Inflammatory macrophage treated with lipopolysaccharide for 1 hour (primary cell): ENCODE measurements at regions not wholly inside any gene's neighbourhood (a gene's known extent, or its start where the extent isn't known, plus 50 kb on each side); places are given as distances from the start of the nearest gene placed in this dataset.
"Not testable (repeated sequence)": the region's sequence is repeated elsewhere in the genome, so short reads cannot be mapped to it uniquely, and the experiment has no call there.

ENCODE experiments used
- DNase-seq, 2 donors: peaks; one replicate each; pipeline ENCODE4 v3.0.0-alpha.2; 2020 to 2022

- no peak for DNase-seq
Measured at GRCh38 chr14:53651096-53651740, 305.4 kb downstream of the BMP4 start.

DNA sequence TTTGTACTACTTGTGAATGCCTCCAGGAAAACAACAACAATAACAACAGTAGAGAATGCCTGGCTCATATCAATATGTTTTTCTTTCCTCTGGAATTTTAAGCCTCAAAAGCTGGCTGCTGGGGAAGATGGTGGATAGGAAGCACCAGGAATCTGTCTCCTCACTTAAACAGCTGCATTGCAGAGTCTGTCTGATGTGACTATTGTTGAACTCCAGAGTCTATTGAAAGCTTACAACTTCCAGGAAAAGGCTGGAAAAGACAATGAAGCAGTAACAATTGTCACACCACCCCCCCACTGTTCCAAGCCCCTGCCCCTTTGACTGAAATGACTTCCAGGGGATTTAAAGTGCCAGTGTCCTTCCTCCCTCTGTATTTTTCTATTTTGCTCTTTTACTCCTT, 309.7 kb downstream of the BMP4 start:
- DNase-seq: no peak

GRCh38 chr14:53640695-53641094, 315.9 kb downstream of the BMP4 start:
- no peak for DNase-seq

GRCh38 chr14:53638966-53639365, 317.7 kb downstream of the BMP4 start:
- DNase-seq: no peak

DNA sequence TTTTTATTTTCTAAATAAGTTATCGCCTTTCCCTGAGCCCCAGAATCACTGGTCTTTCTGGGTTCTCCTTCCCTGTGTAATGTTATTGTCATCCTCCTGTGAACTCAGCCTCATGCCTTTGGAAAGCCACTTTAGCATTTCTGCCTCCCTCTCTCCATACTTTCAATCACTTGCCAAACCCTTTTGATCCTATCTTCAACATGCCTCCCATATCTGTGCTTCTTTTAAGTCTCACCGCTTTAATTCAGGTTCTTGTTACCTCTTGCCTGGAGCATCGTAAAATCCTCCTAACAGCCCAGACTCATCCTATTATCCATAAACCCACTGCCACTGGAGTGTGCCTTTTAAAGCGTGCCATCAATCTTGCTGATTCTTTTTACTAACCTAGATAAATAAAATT, 321.8 kb downstream of the BMP4 start:
- no peak for DNase-seq

DNA sequence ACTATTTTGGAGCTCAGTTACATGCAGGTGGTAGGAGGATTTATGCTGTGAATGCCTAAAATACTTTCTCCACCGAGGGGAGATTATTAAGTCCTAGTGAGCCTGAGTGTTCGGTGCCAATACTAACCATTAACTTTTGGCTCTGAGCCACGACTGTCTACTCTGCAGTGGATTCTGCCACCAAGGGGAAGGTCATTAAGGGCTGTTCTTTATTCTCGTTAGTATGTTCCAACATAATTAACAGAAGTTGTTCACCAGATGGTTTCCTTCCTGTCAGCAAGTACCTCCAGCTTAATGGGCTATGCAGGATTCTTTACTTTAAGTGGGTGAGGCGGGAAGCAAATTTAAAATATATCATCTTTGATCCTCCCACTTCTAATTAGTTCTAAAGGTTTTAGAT, 326.3 kb downstream of the BMP4 start:
- DNase-seq: no peak

- no peak for DNase-seq
Measured at GRCh38 chr14:53628732-53629430, 327.7 kb downstream of the BMP4 start.

- DNase-seq: no peak
Measured at GRCh38 chr14:53628261-53628660, 328.4 kb downstream of the BMP4 start.

DNA sequence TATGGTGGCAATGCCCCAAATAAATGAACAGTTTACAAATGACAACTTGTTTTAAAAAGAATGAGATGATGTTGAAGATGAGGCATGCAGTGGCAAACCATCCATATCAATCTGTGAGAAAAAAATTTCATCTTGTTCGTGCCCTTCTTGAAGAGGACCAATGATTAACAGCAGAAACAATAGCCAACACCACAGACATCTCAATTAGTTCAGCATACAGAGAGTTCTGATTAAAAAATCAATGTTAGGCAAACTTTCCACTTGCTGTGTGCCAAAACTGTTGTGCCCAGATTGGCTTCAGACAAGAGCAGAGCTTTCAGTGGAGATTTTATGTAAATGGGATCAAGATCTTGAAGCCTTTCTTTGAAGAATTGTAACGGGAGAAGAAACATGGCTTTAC, 329.9 kb downstream of the BMP4 start:
- no peak for DNase-seq

GRCh38 chr14:53622447-53622846, 334.2 kb downstream of the BMP4 start:
- DNase-seq: no peak

DNA sequence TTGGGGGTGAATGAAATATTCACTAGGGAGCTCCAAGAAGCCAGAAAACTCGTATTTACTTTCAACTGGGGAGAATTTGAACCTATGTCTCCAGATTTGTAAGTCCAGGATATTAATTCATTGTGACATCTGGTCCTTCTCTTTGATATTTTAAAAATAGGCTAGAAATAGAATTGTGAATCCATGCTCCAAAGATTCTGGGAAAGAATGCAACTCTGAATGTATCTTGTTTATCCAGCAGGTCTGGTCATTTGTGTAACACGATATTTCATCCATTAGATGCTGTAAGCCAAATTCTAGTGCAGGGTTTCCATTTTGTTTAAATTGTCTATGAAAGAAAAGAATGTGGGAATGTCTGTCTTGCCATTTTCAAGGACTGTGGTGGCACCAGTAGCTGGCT, 334.7 kb downstream of the BMP4 start:
- DNase-seq: no peak

- no peak for DNase-seq
Measured at GRCh38 chr14:53621433-53621832, 335.2 kb downstream of the BMP4 start.

- no peak for DNase-seq
Measured at GRCh38 chr14:53620890-53621289, 335.7 kb downstream of the BMP4 start.

- DNase-seq: no peak
Measured at GRCh38 chr14:53620317-53620716, 336.3 kb downstream of the BMP4 start.

GRCh38 chr14:53619691-53620231, 336.9 kb downstream of the BMP4 start:
- no peak for DNase-seq

- not testable (repeated sequence) for DNase-seq
Measured at GRCh38 chr14:53616536-53616935, 340.1 kb downstream of the BMP4 start.

DNA sequence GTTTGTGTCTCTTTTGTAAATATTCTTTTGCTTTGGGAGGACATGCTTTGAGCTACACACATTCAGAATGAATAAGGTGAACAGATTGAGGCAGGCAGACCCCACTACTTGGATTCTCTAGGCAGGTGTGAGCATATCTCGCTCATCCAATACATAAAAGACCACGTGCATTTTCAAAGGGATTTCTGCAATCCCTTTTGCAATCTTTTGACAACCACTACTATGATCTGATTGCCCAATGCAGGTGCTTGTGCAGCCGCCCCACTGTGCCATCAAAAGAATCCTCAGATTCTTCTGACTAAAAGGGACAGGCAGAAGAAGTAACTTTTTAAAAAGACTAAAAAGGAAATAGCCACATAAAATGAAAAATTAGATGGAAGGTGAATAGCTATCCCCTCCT, 341.4 kb downstream of the BMP4 start:
- no peak for DNase-seq

DNA sequence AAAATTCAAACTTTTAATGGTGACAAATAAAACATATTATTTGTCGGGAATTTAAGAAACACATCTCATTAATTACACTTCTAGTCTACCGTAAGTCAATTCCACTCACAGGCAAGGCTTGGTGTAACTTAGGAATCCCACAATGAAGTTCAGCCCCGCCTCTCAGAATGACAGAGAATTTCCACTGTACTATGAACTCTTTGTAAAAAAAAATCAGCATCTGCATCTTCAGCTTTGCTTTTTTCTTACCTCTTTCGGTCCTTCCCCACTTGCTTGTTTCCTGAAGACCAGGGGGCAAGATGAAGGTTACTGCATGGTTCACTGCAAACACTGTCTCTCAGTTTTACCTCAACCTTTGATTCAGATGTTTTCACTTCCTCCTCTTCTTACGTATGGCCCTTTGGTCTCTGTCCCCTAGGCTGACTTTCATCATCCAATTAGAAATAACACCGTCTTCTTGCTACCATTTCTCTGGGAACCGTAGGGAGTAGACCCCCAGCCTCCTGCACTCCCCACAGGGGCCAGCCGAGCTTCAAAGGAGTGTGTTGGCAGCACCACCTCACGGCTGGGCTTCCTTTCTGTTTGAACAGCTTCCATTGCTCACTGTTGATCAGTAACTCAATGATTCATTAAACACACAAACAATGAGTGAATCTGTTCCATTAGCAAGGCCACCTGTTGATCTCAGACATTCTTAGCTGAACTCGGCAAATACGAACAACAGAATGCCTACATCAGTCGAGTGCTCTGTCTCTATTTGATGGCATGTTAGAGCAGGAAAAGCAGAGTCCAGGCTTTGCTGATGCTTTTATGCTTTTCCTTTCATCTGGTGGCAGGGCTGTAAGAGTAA, 343.0 kb downstream of the BMP4 start:
- DNase-seq: no peak

DNA sequence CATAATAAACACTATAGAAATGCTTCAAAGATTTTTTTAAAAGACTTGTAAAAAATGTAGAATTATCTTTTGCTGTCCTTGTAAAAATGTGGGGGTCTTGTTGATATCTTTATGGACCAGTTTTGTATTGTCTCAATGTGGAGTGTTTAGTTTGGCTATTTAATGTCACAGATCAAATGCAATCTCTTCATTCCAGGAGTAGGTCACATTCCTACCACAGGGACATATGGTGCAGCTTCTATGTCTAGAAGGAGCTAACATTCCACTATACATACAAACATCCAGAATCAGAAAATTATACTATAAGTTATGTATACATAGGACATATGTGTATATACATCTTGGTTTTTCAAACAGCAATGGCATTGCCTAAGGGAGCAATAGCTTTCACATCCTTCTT, 345.7 kb downstream of the BMP4 start:
- DNase-seq: no peak

DNA sequence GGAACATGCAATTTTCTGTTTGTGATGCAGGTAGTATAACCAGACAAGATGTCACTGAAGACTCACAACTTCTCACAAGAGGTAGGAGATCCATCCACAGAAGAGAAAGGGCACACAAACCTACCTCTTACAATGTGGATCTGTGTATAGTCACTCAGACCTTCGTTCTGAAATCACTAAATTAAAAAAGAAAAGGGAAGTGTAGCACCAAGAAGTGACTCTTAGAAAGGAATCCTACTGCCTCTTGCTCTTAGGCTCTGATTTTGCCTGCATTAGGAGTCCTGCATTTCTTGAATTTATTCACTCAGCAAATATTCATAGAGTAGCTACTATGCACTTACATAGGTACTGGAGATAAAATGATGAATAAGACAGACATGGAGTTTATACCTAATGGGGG, 347.6 kb downstream of the BMP4 start:
- no peak for DNase-seq

DNA sequence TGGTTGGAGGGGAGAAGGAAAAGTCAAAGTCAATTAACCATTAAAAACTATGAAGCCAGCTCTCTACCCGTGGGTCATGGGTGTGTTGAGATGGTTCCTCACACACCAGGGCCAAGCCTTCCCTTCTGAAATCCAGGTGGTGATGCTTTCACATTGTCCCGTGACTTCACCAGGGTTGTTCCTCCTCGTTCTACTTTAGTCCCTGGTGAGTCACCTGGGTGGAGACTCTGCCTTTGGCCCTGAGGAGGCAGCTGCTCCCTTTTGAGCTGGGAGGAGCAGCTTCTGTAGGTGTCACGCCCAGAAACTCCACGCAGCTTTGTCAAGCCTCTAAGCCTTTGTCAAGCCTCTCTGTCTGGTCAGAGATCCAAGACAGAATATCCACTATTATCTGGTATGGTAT, 348.3 kb downstream of the BMP4 start:
- no peak for DNase-seq

DNA sequence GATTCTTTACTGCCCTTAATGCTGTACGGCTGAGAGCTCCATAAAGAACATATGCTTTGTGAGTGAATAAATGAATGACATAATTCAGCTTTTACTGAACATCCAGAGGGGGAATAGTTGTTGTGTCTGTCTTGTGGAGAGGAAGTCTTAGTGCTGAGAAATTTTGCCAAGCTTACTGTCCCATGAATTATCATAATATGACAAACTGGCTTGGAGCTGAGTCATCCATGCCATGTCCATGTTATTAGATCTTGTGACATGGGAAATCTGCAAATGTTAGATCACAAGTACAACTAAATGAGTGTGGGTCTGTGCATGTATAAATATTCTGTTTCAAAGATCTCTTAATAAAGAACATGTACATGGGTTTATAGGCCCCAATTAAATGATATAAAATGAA, 350.4 kb downstream of the BMP4 start:
- no peak for DNase-seq

DNA sequence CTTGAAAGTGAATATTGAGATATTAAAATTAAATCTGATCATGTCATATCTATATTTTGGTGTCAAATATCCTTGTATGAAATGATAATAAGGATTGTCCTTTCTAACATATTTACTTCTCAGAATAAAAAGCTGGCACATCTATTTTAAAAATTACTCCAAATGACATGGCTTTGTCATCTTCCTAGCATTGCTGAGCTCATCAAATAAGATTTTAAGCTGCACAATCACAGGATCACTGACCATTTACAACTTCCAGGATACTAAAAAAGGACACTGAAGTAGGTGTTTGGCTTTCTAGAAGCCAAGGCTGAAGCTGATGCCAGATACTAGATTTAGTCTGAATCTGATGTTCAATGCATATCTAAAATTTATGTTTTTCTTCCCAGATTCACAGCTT, 351.1 kb downstream of the BMP4 start:
- DNase-seq: no peak

- DNase-seq: no peak
Measured at GRCh38 chr14:53603994-53604393, 352.6 kb downstream of the BMP4 start.
